Neural crest cell (in vitro differentiated cells): ENCODE measurements at regions not wholly inside any gene's neighbourhood (a gene's known extent, or its start where the extent isn't known, plus 50 kb on each side); places are given as distances from the start of the nearest gene placed in this dataset.

ENCODE experiments used
- DNase-seq: peaks from one replicate; pipeline ENCODE4 v3.0.0; 2021; ENCODE audit warnings: low read depth, mixed read lengths, low spot score
- H3K27ac Mint-ChIP-seq: one replicate; pipeline ENCODE4 v1.8.0; 2021; ENCODE audit warnings: mild to moderate bottlenecking, mixed read lengths; ENCODE audit not compliant: unreplicated experiment
- H3K27me3 Mint-ChIP-seq: 2 replicates; pipeline ENCODE4 v1.8.0; 2021; ENCODE audit warnings: low read depth, mild to moderate bottlenecking, mixed read lengths
- H3K36me3 Mint-ChIP-seq: 2 replicates; pipeline ENCODE4 v1.8.0; 2021; ENCODE audit warnings: low read depth, mild to moderate bottlenecking, mixed read lengths
- H3K4me1 Mint-ChIP-seq: 2 replicates; pipeline ENCODE4 v1.8.0; 2021; ENCODE audit warnings: mixed read lengths
- H3K4me3 Mint-ChIP-seq: one replicate; pipeline ENCODE4 v1.8.0; 2021; ENCODE audit warnings: mild to moderate bottlenecking, mixed read lengths
- H3K9me3 Mint-ChIP-seq: 2 replicates; pipeline ENCODE4 v1.8.0; 2021; ENCODE audit warnings: mixed read lengths
- TF ChIP-seq, protein P1 (sequence below): fragments of 200-600 bp; sonication (generic); conservative IDR thresholded peaks from 2 replicates; pipeline ENCODE4 v1.5.0; 2021; ENCODE audit warnings: antibody characterized with exemption, mild to moderate bottlenecking

DNA sequence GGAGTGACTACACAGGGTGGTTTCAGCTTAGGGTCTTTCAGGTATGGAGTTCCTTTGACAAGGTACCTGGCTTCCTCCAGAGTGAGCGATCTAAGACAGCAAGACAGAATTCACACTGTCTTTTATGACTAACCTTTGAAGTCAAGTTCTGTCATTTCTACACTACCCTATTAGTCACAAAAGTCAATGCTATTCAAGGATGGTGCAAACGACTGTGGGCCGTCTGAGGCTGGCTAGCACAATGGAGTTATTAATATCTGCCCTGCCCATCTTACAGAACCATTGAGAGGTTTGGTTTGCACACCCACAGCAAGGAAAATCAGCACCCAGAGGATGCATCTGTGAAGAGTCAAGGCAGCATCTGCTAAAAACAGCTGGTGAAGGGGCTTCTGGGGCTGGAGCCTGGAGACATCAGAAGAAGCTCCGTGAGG is 62.9 kb upstream of the XCR1 start:
- Mint-ChIP-seq H3K27ac (no peak overlapping the region), H3K4me1 (no peaks in the 10 kb centered on the region), H3K36me3 (no peaks in the 10 kb centered on the region), H3K9me3 (peaks cover under 1% of the 10 kb centered on the region), H3K4me3 (no peak overlapping the region), H3K27me3 (no peaks in the 10 kb centered on the region)
- TF ChIP-seq, protein P1, sequence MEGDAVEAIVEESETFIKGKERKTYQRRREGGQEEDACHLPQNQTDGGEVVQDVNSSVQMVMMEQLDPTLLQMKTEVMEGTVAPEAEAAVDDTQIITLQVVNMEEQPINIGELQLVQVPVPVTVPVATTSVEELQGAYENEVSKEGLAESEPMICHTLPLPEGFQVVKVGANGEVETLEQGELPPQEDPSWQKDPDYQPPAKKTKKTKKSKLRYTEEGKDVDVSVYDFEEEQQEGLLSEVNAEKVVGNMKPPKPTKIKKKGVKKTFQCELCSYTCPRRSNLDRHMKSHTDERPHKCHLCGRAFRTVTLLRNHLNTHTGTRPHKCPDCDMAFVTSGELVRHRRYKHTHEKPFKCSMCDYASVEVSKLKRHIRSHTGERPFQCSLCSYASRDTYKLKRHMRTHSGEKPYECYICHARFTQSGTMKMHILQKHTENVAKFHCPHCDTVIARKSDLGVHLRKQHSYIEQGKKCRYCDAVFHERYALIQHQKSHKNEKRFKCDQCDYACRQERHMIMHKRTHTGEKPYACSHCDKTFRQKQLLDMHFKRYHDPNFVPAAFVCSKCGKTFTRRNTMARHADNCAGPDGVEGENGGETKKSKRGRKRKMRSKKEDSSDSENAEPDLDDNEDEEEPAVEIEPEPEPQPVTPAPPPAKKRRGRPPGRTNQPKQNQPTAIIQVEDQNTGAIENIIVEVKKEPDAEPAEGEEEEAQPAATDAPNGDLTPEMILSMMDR: no peak
- no peak for DNase-seq

DNA sequence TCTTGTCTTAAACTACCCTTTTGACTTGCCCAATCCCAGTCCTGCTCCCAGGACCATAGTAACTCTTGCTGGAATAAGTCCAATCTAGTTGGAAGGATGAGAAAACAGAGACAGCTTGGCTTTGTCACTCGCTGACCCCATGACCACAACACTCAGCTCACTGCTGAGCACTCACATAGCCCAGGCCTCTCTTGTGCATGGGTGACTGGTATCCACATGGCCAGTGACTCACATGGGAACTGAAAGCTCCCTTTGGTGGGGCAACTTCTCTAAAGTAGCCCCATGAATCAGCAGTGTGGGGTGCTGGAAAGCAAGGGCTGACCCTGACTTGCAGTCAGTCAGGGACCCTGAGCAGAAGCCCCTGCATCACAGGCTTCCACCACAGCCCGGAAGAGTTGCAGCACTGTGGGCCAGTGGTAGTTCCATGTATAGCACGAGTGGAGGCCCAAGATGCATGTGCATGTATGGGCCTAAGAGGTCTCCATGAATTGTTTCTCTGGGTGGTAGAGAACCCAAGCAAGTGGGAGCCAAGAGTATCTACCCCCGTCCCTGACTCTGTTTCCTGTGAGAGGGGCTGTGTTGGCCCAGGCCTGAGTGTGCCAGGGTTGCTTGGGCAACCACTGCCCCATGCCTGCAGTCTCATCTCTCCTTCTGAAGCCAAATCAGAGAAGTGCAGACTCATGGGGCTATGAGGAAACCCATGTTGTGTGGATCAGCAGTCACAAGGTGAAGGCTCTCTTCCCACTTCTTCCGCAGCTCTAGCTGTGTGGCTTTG is 62.1 kb upstream of the XCR1 start:
- no peak overlapping the region for H3K4me3 Mint-ChIP-seq
- no peaks in the 10 kb centered on the region for H3K36me3 Mint-ChIP-seq
- no peaks in the 10 kb centered on the region for H3K27me3 Mint-ChIP-seq
- TF ChIP-seq, protein P1: no peak
- no peak for DNase-seq
- peak overlapping the region; percentile 36 for H3K27ac Mint-ChIP-seq
- H3K9me3 Mint-ChIP-seq: no peaks in the 10 kb centered on the region
- H3K4me1 Mint-ChIP-seq: no peaks in the 10 kb centered on the region

DNA sequence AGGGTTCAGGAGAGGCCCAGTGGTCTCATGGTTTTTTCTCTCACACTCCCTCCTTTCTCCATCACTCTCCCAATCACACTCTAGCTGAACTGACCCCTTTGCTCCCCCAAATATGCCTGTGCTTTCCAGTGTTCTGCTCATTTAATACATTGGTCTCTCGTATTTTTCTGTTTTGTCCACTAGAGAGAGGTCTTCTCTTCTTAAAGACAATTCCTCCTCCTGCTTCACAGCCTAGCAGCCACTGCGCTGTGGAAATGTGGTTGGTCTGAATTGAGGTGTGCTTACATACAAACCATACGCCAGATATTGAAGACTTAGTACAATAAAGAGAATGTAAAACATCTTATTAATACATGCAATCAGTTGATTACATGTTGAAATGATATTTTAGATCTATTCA is 60.6 kb upstream of the XCR1 start:
- TF ChIP-seq, protein P1: no peak
- DNase-seq: no peak
- no peaks in the 10 kb centered on the region for H3K9me3 Mint-ChIP-seq
- no peaks in the 10 kb centered on the region for H3K36me3 Mint-ChIP-seq
- no peaks in the 10 kb centered on the region for H3K4me1 Mint-ChIP-seq
- no peak overlapping the region for H3K27ac Mint-ChIP-seq
- H3K4me3 Mint-ChIP-seq: no peak overlapping the region
- no peaks in the 10 kb centered on the region for H3K27me3 Mint-ChIP-seq

DNA sequence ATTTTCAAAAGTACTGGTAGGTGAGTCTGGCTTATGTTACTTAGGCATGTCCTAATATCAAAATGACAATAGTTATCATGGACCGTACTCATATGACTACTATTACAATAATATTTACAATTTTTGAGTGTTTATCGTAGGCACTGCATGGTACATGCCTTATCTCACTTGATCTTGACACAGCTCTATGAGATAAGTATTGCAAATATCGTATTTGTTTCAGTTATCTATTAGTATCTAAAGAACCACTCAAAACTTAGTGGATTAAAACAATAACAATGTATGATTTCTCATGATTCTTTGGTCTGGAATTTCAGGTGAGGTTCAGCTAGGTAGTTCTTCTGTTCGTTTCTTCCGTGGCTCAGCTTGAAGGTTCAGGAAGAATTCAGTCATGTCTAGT is 59.7 kb upstream of the XCR1 start:
- H3K4me1 Mint-ChIP-seq: no peaks in the 10 kb centered on the region
- no peak overlapping the region for H3K27ac Mint-ChIP-seq
- no peaks in the 10 kb centered on the region for H3K27me3 Mint-ChIP-seq
- no peak for DNase-seq
- no peak overlapping the region for H3K4me3 Mint-ChIP-seq
- no peaks in the 10 kb centered on the region for H3K36me3 Mint-ChIP-seq
- TF ChIP-seq, protein P1: no peak
- no peaks in the 10 kb centered on the region for H3K9me3 Mint-ChIP-seq

DNA sequence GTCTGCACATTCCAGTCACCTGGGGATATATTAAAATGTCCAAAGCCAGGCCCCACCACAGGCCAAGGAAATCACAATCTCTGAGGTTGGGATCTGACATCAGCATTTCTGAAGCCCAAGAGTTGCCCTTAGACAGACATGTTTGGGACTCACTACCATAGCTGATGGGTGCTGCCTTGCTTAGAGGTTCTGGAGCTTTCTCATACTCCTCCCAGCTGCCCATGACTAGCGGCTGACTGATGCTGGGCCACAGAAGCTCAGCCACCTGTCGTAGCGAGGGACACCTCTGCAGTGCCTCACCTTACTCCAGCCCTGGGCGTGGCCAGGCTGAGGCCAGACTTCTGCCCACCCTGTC is 58.8 kb upstream of the XCR1 start:
- TF ChIP-seq, protein P1: no peak
- H3K27ac Mint-ChIP-seq: no peak overlapping the region
- H3K36me3 Mint-ChIP-seq: no peaks in the 10 kb centered on the region
- H3K4me3 Mint-ChIP-seq: no peak overlapping the region
- no peaks in the 10 kb centered on the region for H3K27me3 Mint-ChIP-seq
- no peaks in the 10 kb centered on the region for H3K9me3 Mint-ChIP-seq
- no peak for DNase-seq
- H3K4me1 Mint-ChIP-seq: no peaks in the 10 kb centered on the region
